ENCODE measurements at regions not wholly inside any gene's neighbourhood (a gene's known extent, or its start where the extent isn't known, plus 50 kb on each side); places are given as distances from the start of the nearest gene placed in this dataset.
"Not testable (repeated sequence)": the region's sequence is repeated elsewhere in the genome, so short reads cannot be mapped to it uniquely, and the experiment has no call there.

- H2AFZ ChIP-seq, result no peak overlapping the region
- TF ChIP-seq CTCF (conservative IDR thresholded peaks at IDR 0.05) (no peak), EZH2 (IDR thresholded peaks at IDR 0.05; ENCODE audit: low read depth) (no peak)
- H3K27ac ChIP-seq, result no peak overlapping the region
- no peaks in the 10 kb centered on the region for H3K36me3 ChIP-seq (ENCODE audit: low read depth)
- DNase-seq, result no peak
- POLR2A ChIA-PET (ENCODE audit: unreplicated experiment), result no interaction called here
- no peak overlapping the region for H3K4me2 ChIP-seq
- H3F3A ChIP-seq (ENCODE audit: insufficient read depth, low read depth), result no peaks in the 10 kb centered on the region
- CTCF ChIA-PET, result no interaction called here
- H3K4me1 ChIP-seq (replicated peaks; ENCODE audit: insufficient read depth), result no peaks in the 10 kb centered on the region
- no TSS peak for BruUV-seq (replicated peaks)
- H3K9me2 ChIP-seq (ENCODE audit: insufficient read depth), result no peaks in the 10 kb centered on the region
- no peaks in the 10 kb centered on the region for H3K27me3 ChIP-seq (ENCODE audit: insufficient read depth, low read depth)
- no peaks in the 10 kb centered on the region for H4K20me1 ChIP-seq (ENCODE audit: insufficient read depth)
- H3K4me3 ChIP-seq, result no peak overlapping the region
- no peaks in the 10 kb centered on the region for H3K79me2 ChIP-seq (ENCODE audit: low read depth)
- no peaks in the 10 kb centered on the region for H3K9me3 ChIP-seq (ENCODE audit: insufficient read depth, low read depth)
- intact Hi-C loops (cut with micrococcal nuclease; ENCODE audit: unreplicated experiment), result no loop called here
These were observed 413.5 kb downstream of the CNTN3 start for GRCh38 chr3:74200952-74201351.

GRCh38 chr3:74178664-74179063, 435.8 kb downstream of the CNTN3 start:
- DNase-seq; H3K27me3 ChIP-seq (ENCODE audit: insufficient read depth, low read depth); H3K9me3 ChIP-seq (ENCODE audit: insufficient read depth, low read depth); H2AFZ ChIP-seq; H3K9me2 ChIP-seq (ENCODE audit: insufficient read depth); H3F3A ChIP-seq (ENCODE audit: insufficient read depth, low read depth); H3K4me1 ChIP-seq (replicated peaks; ENCODE audit: insufficient read depth); H3K79me2 ChIP-seq (ENCODE audit: low read depth); POLR2A ChIA-PET (ENCODE audit: unreplicated experiment); H3K4me2 ChIP-seq; H3K36me3 ChIP-seq (ENCODE audit: low read depth); H4K20me1 ChIP-seq (ENCODE audit: insufficient read depth); CTCF ChIA-PET; intact Hi-C loops (cut with micrococcal nuclease; ENCODE audit: unreplicated experiment); H3K27ac ChIP-seq; H3K4me3 ChIP-seq; BruUV-seq (replicated peaks): not testable (repeated sequence)

- CTCF ChIA-PET, result no interaction called here
These were observed 441.4 kb downstream of the CNTN3 start for GRCh38 chr3:74173090-74173489.

More at GRCh38 chr3:74173090-74173489, 441.4 kb downstream of the CNTN3 start:
- no peaks in the 10 kb centered on the region for H3K79me2 ChIP-seq (ENCODE audit: low read depth)
- no peaks in the 10 kb centered on the region for H3K9me2 ChIP-seq (ENCODE audit: insufficient read depth)
- intact Hi-C loops (cut with micrococcal nuclease; ENCODE audit: unreplicated experiment), result no loop called here
- H2AFZ ChIP-seq, result no peak overlapping the region
- no TSS peak for BruUV-seq (replicated peaks)
- H3K9me3 ChIP-seq (ENCODE audit: insufficient read depth, low read depth), result no peaks in the 10 kb centered on the region
- no peaks in the 10 kb centered on the region for H4K20me1 ChIP-seq (ENCODE audit: insufficient read depth)
- TF ChIP-seq EZH2 (IDR thresholded peaks at IDR 0.05; ENCODE audit: low read depth), result no peak
- no peak for TF ChIP-seq CTCF (conservative IDR thresholded peaks at IDR 0.05)
- POLR2A ChIA-PET (ENCODE audit: unreplicated experiment), result no interaction called here
- no peak overlapping the region for H3K27ac ChIP-seq
- no peak overlapping the region for H3K4me3 ChIP-seq
- H3K4me1 ChIP-seq (replicated peaks; ENCODE audit: insufficient read depth), result no peaks in the 10 kb centered on the region
- no peaks in the 10 kb centered on the region for H3F3A ChIP-seq (ENCODE audit: insufficient read depth, low read depth)
- H3K27me3 ChIP-seq (ENCODE audit: insufficient read depth, low read depth), result no peaks in the 10 kb centered on the region
- H3K4me2 ChIP-seq, result no peak overlapping the region
- no peaks in the 10 kb centered on the region for H3K36me3 ChIP-seq (ENCODE audit: low read depth)
- no peak for DNase-seq

Data from PC-9 (cell line).